Esophagus muscularis mucosa (tissue), 3 donors: ENCODE measurements at regions not wholly inside any gene's neighbourhood (a gene's known extent, or its start where the extent isn't known, plus 50 kb on each side); places are given as distances from the start of the nearest gene placed in this dataset.

Source experiments
- POLR2A ChIP-seq: fragments of 450-650 bp; IDR thresholded peaks from one replicate; pipeline ENCODE4 v1.6.1; 2017; ENCODE audit warnings: antibody characterized with exemption, moderate library complexity, mild to moderate bottlenecking, low read depth
- POLR2AphosphoS5 ChIP-seq, 2 donors: sonication (generic); formaldehyde crosslinking; IDR thresholded peaks; one replicate each; pipeline ENCODE4 v1.6.1; 2017; ENCODE audit warnings: antibody characterized with exemption in 2 of 2
- TF ChIP-seq, protein P1 (sequence below), 3 experiments: fragments of 200-600 bp in 2 of 3; fragments of 450-650 bp in 1 of 3; sonication (generic) in 2 of 3; IDR thresholded peaks; one replicate each; pipeline ENCODE4 v1.5.1; 2017 to 2019; ENCODE audit warnings: antibody characterized with exemption in 3 of 3, mild to moderate bottlenecking in 2 of 3, moderate library complexity in 1 of 3

DNA sequence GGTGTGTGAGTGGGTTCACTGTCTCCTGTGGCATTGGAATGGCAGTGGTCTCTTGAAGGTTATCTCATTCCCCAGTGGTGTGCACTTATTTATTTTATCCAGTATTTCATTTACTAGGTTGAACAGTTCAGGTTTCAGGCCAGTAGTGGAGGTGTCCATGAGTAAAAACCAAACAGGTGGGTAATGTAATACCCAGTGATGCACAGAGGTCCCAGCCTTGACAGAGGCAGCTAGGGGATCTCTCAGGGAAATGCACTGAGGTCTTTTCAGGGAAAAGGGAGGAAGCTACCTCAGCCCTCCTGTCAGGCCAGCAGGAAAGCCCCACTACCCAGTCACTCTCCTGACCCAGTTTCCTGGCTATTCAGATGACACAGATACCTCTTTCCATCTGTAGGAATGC, 403.6 kb downstream of the UTRN start:
- TF ChIP-seq, protein P1, sequence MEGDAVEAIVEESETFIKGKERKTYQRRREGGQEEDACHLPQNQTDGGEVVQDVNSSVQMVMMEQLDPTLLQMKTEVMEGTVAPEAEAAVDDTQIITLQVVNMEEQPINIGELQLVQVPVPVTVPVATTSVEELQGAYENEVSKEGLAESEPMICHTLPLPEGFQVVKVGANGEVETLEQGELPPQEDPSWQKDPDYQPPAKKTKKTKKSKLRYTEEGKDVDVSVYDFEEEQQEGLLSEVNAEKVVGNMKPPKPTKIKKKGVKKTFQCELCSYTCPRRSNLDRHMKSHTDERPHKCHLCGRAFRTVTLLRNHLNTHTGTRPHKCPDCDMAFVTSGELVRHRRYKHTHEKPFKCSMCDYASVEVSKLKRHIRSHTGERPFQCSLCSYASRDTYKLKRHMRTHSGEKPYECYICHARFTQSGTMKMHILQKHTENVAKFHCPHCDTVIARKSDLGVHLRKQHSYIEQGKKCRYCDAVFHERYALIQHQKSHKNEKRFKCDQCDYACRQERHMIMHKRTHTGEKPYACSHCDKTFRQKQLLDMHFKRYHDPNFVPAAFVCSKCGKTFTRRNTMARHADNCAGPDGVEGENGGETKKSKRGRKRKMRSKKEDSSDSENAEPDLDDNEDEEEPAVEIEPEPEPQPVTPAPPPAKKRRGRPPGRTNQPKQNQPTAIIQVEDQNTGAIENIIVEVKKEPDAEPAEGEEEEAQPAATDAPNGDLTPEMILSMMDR (IDR thresholded peaks at IDR 0.05): no peak
- TF ChIP-seq POLR2AphosphoS5 (IDR thresholded peaks at IDR 0.05) (no peak), POLR2A (no peak)
